HEK293T (cell line): ENCODE measurements at regions not wholly inside any gene's neighbourhood (a gene's known extent, or its start where the extent isn't known, plus 50 kb on each side); places are given as distances from the start of the nearest gene placed in this dataset.

ENCODE experiments used
- ARNT ChIP-seq: fragments of 450-650 bp; IDR thresholded peaks from 2 replicates; pipeline ENCODE4 v1.6.1; 2017; ENCODE audit warnings: mild to moderate bottlenecking
- BHLHE40 ChIP-seq: fragments of 450-650 bp; IDR thresholded peaks from 2 replicates; pipeline ENCODE4 v1.6.1; 2016; ENCODE audit warnings: mild to moderate bottlenecking, moderate library complexity, borderline replicate concordance
- ELF4 ChIP-seq: fragments of 450-650 bp; IDR thresholded peaks from 2 replicates; pipeline ENCODE4 v1.6.1; 2017; ENCODE audit warnings: antibody characterized with exemption
- SP1 ChIP-seq: fragments of 450-650 bp; IDR thresholded peaks from 2 replicates; pipeline ENCODE4 v1.6.1; 2017
- TARDBP ChIP-seq: fragments of 450-650 bp; IDR thresholded peaks from 2 replicates; pipeline ENCODE4 v1.6.1; 2016

- TF ChIP-seq SP1 = no peak
- no peak for TF ChIP-seq BHLHE40
- no peak for TF ChIP-seq TARDBP
- TF ChIP-seq ARNT = no peak
- TF ChIP-seq ELF4 = no peak
Observed at GRCh38 chr16:9141813-9142212, 50.4 kb downstream of the HAPSTR1 start.
